ENCODE measurements at regions not wholly inside any gene's neighbourhood (a gene's known extent, or its start where the extent isn't known, plus 50 kb on each side); places are given as distances from the start of the nearest gene placed in this dataset.
A peak's percentile ranks its signal among the peaks of the same experiment; 100 is the strongest.

DNA sequence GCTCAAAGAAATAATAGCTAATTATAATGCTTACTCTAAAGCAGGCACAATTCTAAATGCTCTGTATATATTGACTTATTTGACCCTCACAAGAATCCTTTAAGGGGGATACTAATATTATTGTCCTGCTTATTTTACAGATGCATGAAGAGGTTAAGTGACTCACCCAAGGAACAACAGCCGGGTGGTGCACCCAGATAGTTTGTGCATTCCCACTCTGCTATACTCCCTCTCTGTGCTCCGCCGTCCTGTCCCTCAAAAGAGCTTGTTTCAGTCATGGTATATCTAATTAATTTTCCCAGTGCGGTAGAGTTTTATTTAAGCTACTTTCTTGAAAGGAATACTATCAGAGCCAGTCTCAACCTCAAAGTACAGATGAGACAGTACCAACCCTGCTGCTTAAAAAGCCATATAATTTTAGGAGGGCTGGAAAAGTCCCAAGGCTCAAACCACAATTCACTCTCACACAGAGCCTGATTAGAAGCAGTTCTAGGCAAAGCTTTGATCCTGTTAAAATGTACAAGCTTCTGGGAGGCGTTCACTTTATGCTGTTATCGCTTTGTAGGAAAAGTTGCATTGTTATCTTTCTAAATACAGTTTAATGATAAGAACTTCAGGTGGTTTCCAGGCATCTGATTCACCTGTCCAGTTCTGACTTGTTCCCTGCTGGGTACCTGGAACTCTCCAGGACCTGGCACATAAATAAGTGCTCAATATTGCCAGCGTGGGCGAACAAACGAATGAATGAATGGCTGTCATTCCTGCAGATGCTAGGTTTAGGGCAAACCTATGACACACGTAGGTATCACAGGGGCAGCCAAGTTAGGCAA, 261.5 kb upstream of the KLF14 start:
- peaks cover 100% of the 10 kb centered on the region for H3K79me2 ChIP-seq (ENCODE audit: control insufficient read depth, insufficient read depth, low read length)
- no peaks in the 10 kb centered on the region for H3K9me3 ChIP-seq (ENCODE audit: control extremely low read depth in 1 of 3, control insufficient read depth in 2 of 3, insufficient read depth in 1 of 3, low read length in 2 of 3)
- POLR2A ChIA-PET: interaction anchor here (0.5 to 1.4 kb wide), 2 partner anchors 67 to 99 kb away, joined by 3 to 10 read pairs; no protein-coding TSS in a partner anchor
- H4K20me1 ChIP-seq (ENCODE audit: control insufficient read depth, insufficient read depth, low read length, poor library complexity, severe bottlenecking): peaks cover 98% of the 10 kb centered on the region
- no peak overlapping the region for H3K4me2 ChIP-seq (replicated peaks; ENCODE audit: low read depth, low read length, poor library complexity, severe bottlenecking)
- H3K36me3 ChIP-seq (replicated peaks in 1 of 2; ENCODE audit: control extremely low read depth in 1 of 2, control insufficient read depth in 1 of 2, extremely low read depth in 1 of 2, insufficient read depth in 2 of 2, low read length in 1 of 2): peaks cover 8 to 28% of the 10 kb centered on the region in 2 experiments
- Mint-ChIP-seq H3K4me3 (no peak overlapping the region), H3K9me3 (ENCODE audit: insufficient read depth) (no peaks in the 10 kb centered on the region), H3K27me3 (no peaks in the 10 kb centered on the region), H3K27ac (peak overlapping the region; percentile 15), H3K4me1 (peaks cover 77% of the 10 kb centered on the region)
- no peaks in the 10 kb centered on the region for H3K27me3 ChIP-seq (replicated peaks in 1 of 4; ENCODE audit: control extremely low read depth in 1 of 4, control insufficient read depth in 3 of 4, insufficient read depth in 4 of 4, low read length in 3 of 4)
- no peak overlapping the region for H3K9ac ChIP-seq (ENCODE audit: low read length)
- ATAC-seq (ENCODE audit: low read depth) (no peak), DNase-seq (no peak)
- intact Hi-C loops (cut with micrococcal nuclease): no loop called here
- H2AFZ ChIP-seq (ENCODE audit: insufficient read depth, low read depth, low read length, poor library complexity, severe bottlenecking): no peak overlapping the region
- WGBS (ENCODE audit: insufficient coverage): 95% methylated on average over 6 of the region's 10 CpGs
- no peak for TF ChIP-seq EZH2 (IDR thresholded peaks at IDR 0.05; ENCODE audit: borderline replicate concordance, insufficient read depth, low read depth, low read length, poor library complexity, severe bottlenecking)
- TF ChIP-seq, protein P1, sequence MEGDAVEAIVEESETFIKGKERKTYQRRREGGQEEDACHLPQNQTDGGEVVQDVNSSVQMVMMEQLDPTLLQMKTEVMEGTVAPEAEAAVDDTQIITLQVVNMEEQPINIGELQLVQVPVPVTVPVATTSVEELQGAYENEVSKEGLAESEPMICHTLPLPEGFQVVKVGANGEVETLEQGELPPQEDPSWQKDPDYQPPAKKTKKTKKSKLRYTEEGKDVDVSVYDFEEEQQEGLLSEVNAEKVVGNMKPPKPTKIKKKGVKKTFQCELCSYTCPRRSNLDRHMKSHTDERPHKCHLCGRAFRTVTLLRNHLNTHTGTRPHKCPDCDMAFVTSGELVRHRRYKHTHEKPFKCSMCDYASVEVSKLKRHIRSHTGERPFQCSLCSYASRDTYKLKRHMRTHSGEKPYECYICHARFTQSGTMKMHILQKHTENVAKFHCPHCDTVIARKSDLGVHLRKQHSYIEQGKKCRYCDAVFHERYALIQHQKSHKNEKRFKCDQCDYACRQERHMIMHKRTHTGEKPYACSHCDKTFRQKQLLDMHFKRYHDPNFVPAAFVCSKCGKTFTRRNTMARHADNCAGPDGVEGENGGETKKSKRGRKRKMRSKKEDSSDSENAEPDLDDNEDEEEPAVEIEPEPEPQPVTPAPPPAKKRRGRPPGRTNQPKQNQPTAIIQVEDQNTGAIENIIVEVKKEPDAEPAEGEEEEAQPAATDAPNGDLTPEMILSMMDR (IDR thresholded peaks at IDR 0.05): no peak
- peaks cover 60 to 65% of the 10 kb centered on the region in 2 donors for H3K4me1 ChIP-seq (ENCODE audit: control insufficient read depth in 2 of 2, insufficient read depth in 2 of 2, low read length in 2 of 2)
- H3K4me3 ChIP-seq (ENCODE audit: control extremely low read depth in 1 of 5, extremely low read depth in 1 of 5, insufficient read depth in 1 of 5, low read depth in 2 of 5, low read length in 4 of 5): no peak overlapping the region
- peak overlapping the region in 1 of 2 donors; percentile 59 for H3K27ac ChIP-seq (ENCODE audit: low read length in 2 of 2)
- CTCF ChIA-PET: interaction anchor here (0.8 to 3.0 kb wide), 5 partner anchors 12 to 99 kb away, joined by 3 to 24 read pairs (median 4); no protein-coding TSS in a partner anchor

Measured in B cell (primary cell).